Right cardiac atrium (tissue), 5 donors: ENCODE measurements at regions not wholly inside any gene's neighbourhood (a gene's known extent, or its start where the extent isn't known, plus 50 kb on each side); places are given as distances from the start of the nearest gene placed in this dataset.

ENCODE experiments used
- ATAC-seq, 2 donors: fragments of 200-7000 bp; cut with Tn5 transposase; one replicate each; pipeline versions ENCODE4 v1.8.0 to v1.9.1; 2020; ENCODE audit warnings: moderate library complexity in 2 of 2, mild to moderate bottlenecking in 1 of 2
- DNase-seq, 3 donors: peaks; one replicate each; pipeline ENCODE4 v3.0.0-alpha.2; 2020
- H3K27ac ChIP-seq: one replicate; pipeline ENCODE4 v1.5.1; 2013; ENCODE audit warnings: mild to moderate bottlenecking, low read length, control low read depth, moderate library complexity
- H3K27me3 ChIP-seq: one replicate; pipeline ENCODE4 v1.6.1; 2013; ENCODE audit not compliant: control insufficient read depth, insufficient read depth
- H3K4me1 ChIP-seq: one replicate; pipeline ENCODE4 v1.6.1; 2013; ENCODE audit warnings: low read length; ENCODE audit not compliant: control insufficient read depth, insufficient read depth
- H3K4me3 ChIP-seq: one replicate; pipeline ENCODE4 v1.5.1; 2013; ENCODE audit warnings: low read length, control low read depth
- H3K9me3 ChIP-seq: one replicate; pipeline ENCODE4 v1.6.1; 2013; ENCODE audit warnings: low read length; ENCODE audit not compliant: control insufficient read depth
- WGBS: extraction: QIAGEN DNeasy Blood & Tissue Kit; methylation state at CpG from one replicate; pipeline ENCODE4 v1.1.7; 2013; 5-methylcytosine and 5-hydroxymethylcytosine counted together
- intact Hi-C, 4 donors: fragments of 100-400 bp; cut with DNase I; formaldehyde crosslinking; loops; one replicate each; pipeline versions ENCODE4 v1.11.0 to v1.14.0; 2022 to 2023
- donor health status: healthy with polysubstance abuse.
- donor health status: DM: no; HTN: yes; CAD: no.
- donor health status: DM: no; HTN: no; CAD: no.
- donor health status: DM: no; HTN: yes; CAD: no; lungs with severe emphysema.
- donor health status: DM: yes; HTN: yes; CAD: no.

DNA sequence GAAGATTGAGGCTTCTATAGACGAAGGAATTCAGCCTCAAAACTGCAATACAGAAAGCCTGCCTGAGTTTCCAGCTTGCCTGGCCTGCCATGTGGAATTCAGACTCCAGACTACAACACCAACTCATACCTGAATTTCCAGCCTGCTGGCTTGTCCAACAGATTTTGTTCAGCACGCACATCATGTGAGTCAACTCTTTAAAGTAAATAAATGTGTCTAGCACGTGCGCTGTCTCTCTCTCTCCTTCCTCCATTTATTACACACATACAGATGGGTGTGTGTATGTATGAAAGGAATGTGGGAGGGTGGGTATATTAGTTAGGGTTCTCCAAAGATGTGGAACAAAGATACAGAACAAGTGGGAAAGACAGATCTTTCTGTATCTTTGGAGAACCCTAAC lies 82.4 kb upstream of the TAS2R1 start:
- no peaks in the 10 kb centered on the region for H3K4me1 ChIP-seq
- intact Hi-C loops, result no loop called here
- H3K27ac ChIP-seq, result no peak overlapping the region
- no peak overlapping the region for H3K4me3 ChIP-seq
- no peaks in the 10 kb centered on the region for H3K27me3 ChIP-seq
- DNase-seq (no peak), ATAC-seq (no peak)
- 86% methylated on average over 4 of the region's 4 CpGs for WGBS
- H3K9me3 ChIP-seq, result peaks cover 10% of the 10 kb centered on the region

GRCh38 chr5:9710069-9710468 lies 79.9 kb upstream of the TAS2R1 start:
- Histone ChIP-seq H3K4me1 (no peaks in the 10 kb centered on the region), H3K27me3 (no peaks in the 10 kb centered on the region), H3K4me3 (no peak overlapping the region), H3K27ac (no peak overlapping the region), H3K9me3 (peaks cover 10% of the 10 kb centered on the region)
- DNase-seq (no peak), ATAC-seq (no peak)
- intact Hi-C loops, result no loop called here
- WGBS, result 87% methylated on average over 1 of the region's 1 CpG

DNA sequence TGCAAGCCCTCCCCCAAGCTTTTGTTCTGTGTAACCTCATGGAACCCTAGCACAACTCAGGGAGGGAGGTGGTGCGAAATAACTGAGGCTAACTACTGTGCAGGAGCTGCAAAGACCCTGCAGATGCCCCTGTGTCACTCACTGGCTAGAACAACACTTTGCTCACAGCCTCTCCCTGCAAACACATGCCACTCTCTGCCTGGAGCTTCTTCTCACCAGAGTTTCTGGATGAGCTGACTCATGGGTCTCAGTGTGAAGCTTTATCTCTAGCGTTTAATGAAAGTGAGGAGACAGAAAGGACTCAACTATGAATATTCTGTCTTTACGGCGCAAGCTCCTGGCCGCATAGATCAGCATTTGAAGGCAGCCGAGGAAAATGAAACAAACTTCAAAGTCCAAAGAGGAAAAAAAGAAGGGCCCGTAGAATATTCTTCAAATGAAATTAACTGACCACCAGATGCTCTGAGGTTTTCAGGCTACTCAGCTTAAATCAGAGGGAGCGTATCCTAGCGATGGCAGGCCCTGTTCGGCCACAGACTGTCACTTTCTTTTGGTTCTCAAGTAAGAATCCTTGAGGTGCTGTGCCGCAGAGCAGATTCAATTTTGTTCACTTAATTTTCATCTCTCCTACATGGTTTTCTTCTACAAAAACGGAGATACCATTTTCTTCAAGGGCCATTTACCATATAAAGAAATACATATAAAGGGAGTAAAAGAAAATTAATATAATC lies 77.7 kb upstream of the TAS2R1 start:
- Histone ChIP-seq H3K4me1 (no peaks in the 10 kb centered on the region), H3K27me3 (no peaks in the 10 kb centered on the region), H3K9me3 (peaks cover 6% of the 10 kb centered on the region), H3K4me3 (no peak overlapping the region), H3K27ac (no peak overlapping the region)
- 83% methylated on average over 12 of the region's 12 CpGs for WGBS
- DNase-seq, result no peak
- no peak for ATAC-seq
- intact Hi-C loops, result no loop called here

DNA sequence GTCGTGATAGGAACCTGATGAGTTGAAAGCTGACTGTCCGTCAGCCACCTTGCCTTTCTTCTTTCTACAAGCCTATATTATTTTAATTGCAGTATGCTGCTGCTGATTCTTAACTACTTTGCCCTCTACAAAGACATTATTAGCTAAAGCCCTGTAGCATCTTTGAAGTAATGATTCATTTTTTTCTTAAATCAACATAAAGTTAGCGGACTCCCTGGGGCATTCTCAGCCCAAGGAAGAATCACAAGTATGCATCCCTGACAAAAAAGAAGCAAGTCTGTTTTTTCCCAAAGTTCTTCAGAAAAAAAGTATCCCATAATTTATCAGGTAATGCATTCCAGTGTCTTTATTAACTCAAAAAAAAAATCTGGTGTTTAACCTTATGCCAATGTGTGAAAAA lies 69.5 kb upstream of the TAS2R1 start:
- Histone ChIP-seq H3K27me3 (no peaks in the 10 kb centered on the region), H3K4me3 (no peak overlapping the region), H3K4me1 (no peaks in the 10 kb centered on the region), H3K9me3 (peaks cover 2% of the 10 kb centered on the region), H3K27ac (no peak overlapping the region)
- intact Hi-C loops, result no loop called here
- ATAC-seq (no peak), DNase-seq (no peak)
- 70% methylated on average over 3 of the region's 3 CpGs for WGBS

DNA sequence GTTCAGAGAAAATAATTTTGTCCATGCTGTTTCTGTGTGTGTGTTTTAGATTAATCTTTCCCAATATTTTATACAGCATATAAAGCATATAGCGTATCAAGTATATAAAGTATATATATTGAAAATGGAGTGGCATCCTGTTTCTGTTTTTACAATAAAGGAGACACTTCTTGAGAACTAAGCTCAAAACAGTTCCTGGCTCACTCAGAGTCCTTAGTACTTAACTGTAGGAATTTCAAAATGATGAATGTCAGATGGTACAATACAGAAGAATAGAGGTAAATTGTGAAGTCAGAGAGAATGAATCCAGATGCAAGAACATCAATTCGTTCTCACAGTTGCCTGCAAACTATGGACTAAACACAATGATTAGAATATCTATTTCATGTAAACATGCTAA lies 68.7 kb upstream of the TAS2R1 start:
- Histone ChIP-seq H3K4me3 (no peak overlapping the region), H3K9me3 (peaks cover 2% of the 10 kb centered on the region), H3K27ac (no peak overlapping the region), H3K27me3 (no peaks in the 10 kb centered on the region), H3K4me1 (no peaks in the 10 kb centered on the region)
- DNase-seq (no peak), ATAC-seq (no peak)
- intact Hi-C loops, result no loop called here
- 78% methylated on average over 2 of the region's 2 CpGs for WGBS

DNA sequence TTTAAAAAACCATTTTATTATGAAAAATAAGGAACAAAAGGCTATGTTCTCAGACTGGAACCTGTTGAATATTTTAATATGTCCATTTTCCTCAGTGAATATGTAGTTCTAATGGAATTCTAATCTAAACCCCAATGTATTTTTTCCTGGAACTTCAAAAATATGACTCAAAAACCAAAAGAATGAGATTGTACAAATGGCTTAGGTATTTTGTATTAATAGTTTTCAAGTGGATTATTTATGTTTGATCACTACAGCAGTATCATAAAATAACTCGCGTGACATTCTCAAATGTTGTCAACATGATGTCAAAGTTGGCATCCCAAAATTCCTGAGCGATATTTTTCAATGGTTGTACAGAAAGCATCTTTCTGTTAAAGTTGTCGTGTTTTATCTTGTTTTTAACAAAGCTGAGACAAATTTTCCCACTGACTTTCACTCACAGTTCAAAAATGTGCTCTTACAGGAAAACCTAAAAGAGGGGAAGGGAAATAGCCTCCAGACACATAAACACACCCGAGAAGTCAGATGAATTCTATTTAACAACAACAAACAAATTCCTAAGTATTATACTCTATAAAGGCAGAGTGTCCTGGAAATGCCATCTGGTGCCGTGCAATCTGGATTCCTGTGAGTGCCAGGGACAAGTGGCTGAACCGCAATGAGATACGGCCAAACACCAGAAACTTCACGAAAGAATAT lies 68.1 kb upstream of the TAS2R1 start:
- ATAC-seq, result no peak
- no peak for DNase-seq
- 38% methylated on average over 9 of the region's 9 CpGs for WGBS
- H3K27ac ChIP-seq, result no peak overlapping the region
- H3K4me1 ChIP-seq, result no peaks in the 10 kb centered on the region
- H3K4me3 ChIP-seq, result no peak overlapping the region
- intact Hi-C loops, result no loop called here
- H3K27me3 ChIP-seq, result no peaks in the 10 kb centered on the region
- peaks cover 2% of the 10 kb centered on the region for H3K9me3 ChIP-seq

GRCh38 chr5:9692576-9692975 lies 62.4 kb upstream of the TAS2R1 start:
- Histone ChIP-seq H3K27me3 (no peaks in the 10 kb centered on the region), H3K4me3 (no peak overlapping the region), H3K27ac (no peak overlapping the region), H3K9me3 (peaks cover 2% of the 10 kb centered on the region), H3K4me1 (no peaks in the 10 kb centered on the region)
- DNase-seq (no peak), ATAC-seq (no peak)
- WGBS, result 74% methylated on average over 3 of the region's 3 CpGs
- intact Hi-C loops, result no loop called here

GRCh38 chr5:9691261-9691660 lies 61.1 kb upstream of the TAS2R1 start:
- H3K9me3 ChIP-seq, result peaks cover 2% of the 10 kb centered on the region
- no peak overlapping the region for H3K27ac ChIP-seq
- no peak for DNase-seq
- H3K27me3 ChIP-seq, result no peaks in the 10 kb centered on the region
- H3K4me1 ChIP-seq, result no peaks in the 10 kb centered on the region
- no peak overlapping the region for H3K4me3 ChIP-seq
- intact Hi-C loops, result no loop called here
- no peak for ATAC-seq
- WGBS, result 83% methylated on average over 5 of the region's 5 CpGs

DNA sequence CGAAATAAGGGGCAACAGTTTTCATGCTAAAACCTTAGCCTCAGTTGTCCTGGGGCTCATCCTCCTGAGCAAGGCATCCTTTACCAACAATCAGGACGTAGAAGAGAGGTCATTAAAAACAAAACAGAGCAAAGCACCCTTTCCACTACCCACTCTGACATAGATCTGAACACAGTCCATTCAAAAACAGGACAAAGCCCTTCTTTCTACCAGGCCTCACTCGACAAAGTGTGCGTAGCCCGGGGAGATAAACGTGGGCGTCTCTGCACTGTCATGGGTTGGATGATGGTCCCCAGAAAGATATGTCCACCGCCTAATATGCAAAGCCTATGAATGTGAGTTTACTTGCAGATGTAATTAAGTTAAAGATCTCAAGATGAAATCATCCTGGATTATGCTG lies 60.6 kb upstream of the TAS2R1 start:
- intact Hi-C loops, result no loop called here
- DNase-seq, result no peak
- Histone ChIP-seq H3K4me3 (no peak overlapping the region), H3K27ac (no peak overlapping the region), H3K9me3 (peaks cover 2% of the 10 kb centered on the region), H3K4me1 (no peaks in the 10 kb centered on the region), H3K27me3 (no peaks in the 10 kb centered on the region)
- ATAC-seq, result no peak
- 76% methylated on average over 8 of the region's 8 CpGs for WGBS

DNA sequence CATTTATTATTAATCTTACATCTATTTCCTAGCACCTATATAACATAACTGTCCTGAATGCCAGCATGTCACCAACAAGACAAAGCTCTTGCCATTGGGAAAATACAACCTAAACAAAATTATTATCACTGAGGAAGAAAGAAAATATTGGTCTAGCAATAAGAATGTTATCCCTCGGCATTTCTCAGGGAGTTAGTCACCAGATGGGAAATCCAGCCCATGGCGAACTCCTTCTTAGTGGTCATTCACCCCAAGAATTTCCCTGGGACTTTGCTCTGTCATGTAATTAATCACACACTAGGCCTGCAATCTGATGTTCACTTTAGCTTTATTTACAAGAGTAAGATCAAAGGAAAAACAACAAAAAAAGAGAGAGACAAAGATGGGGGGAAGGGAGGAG lies 56.1 kb upstream of the TAS2R1 start:
- WGBS, result 76% methylated on average over 2 of the region's 2 CpGs
- DNase-seq (no peak), ATAC-seq (no peak)
- no peak overlapping the region for H3K4me3 ChIP-seq
- peaks cover 3% of the 10 kb centered on the region for H3K9me3 ChIP-seq
- H3K27me3 ChIP-seq, result no peaks in the 10 kb centered on the region
- intact Hi-C loops, result no loop called here
- H3K27ac ChIP-seq, result no peak overlapping the region
- no peaks in the 10 kb centered on the region for H3K4me1 ChIP-seq

- WGBS, result 82% methylated on average over 1 of the region's 1 CpG
- Histone ChIP-seq H3K27ac (no peak overlapping the region), H3K4me1 (no peaks in the 10 kb centered on the region), H3K27me3 (no peaks in the 10 kb centered on the region), H3K9me3 (peaks cover 5% of the 10 kb centered on the region), H3K4me3 (no peak overlapping the region)
- ATAC-seq, result no peak
- no peak for DNase-seq
- intact Hi-C loops, result no loop called here
Measured at GRCh38 chr5:9681706-9682105, 51.6 kb upstream of the TAS2R1 start.
